ENCODE measurements at regions not wholly inside any gene's neighbourhood (a gene's known extent, or its start where the extent isn't known, plus 50 kb on each side); places are given as distances from the start of the nearest gene placed in this dataset.

DNA sequence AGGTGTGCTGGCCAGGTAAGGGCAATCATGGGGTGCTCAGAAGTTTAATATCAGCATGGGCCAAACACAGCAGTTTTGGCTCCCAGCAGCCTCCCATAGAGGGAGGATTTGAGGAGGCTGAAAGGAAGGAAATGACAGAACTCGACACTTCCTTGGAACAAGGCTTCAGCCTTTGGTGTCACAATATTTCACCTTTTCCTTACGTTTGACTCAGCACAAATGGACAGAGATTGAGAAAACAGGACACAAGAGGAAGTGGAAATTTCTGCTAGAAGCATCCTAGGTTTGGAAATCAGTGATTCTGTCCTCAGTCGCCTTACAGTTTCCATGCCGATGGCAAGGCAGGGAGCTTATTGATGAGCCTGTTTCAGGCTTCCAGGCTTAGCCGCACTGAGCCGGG lies 181.4 kb downstream of the MAF start:
- Histone ChIP-seq H3K27me3 (ENCODE audit: control insufficient read depth, insufficient read depth, low read length) (no peaks in the 10 kb centered on the region), H3K4me3 (ENCODE audit: insufficient read depth, low read depth, low read length) (no peak overlapping the region), H4K91ac (ENCODE audit: insufficient read depth, low read depth, low read length) (no peak overlapping the region), H3K18ac (ENCODE audit: low read depth, low read length) (no peak overlapping the region), H3K56ac (ENCODE audit: extremely low read depth, insufficient read depth, low read length) (no peak overlapping the region), H3K23ac (ENCODE audit: low read depth, low read length) (no peak overlapping the region), H3K27ac (ENCODE audit: insufficient read depth, low read length) (no peak overlapping the region), H3K4ac (ENCODE audit: low read depth, low read length) (no peak overlapping the region), H3K36me3 (ENCODE audit: control insufficient read depth, insufficient read depth, low read length) (no peaks in the 10 kb centered on the region), H2BK120ac (ENCODE audit: low read depth, low read length) (no peak overlapping the region), H3K9ac (ENCODE audit: low read depth, low read length) (no peak overlapping the region), H2BK20ac (ENCODE audit: low read depth, low read length) (no peak overlapping the region), H3K4me2 (ENCODE audit: low read depth, low read length) (no peak overlapping the region), H4K20me1 (ENCODE audit: insufficient read depth, low read length) (no peaks in the 10 kb centered on the region), H3K14ac (replicated peaks; ENCODE audit: low read depth, low read length) (no peak overlapping the region), H2AK9ac (replicated peaks; ENCODE audit: low read depth, low read length, poor library complexity) (no peak overlapping the region), H2BK15ac (ENCODE audit: low read depth, low read length) (no peak overlapping the region), H2AFZ (replicated peaks; ENCODE audit: low read length, poor library complexity) (no peak overlapping the region), H2BK5ac (ENCODE audit: low read depth, low read length, poor library complexity, severe bottlenecking) (no peak overlapping the region), H3K4me1 (ENCODE audit: control insufficient read depth, insufficient read depth, low read length) (no peaks in the 10 kb centered on the region), H2AK5ac (ENCODE audit: low read depth, low read length) (no peak overlapping the region), H4K8ac (ENCODE audit: low read depth in 2 of 2, low read length in 2 of 2) (no peak overlapping the region), H3K9me3 (ENCODE audit: control insufficient read depth, insufficient read depth, low read length) (peaks cover 20% of the 10 kb centered on the region), H4K5ac (ENCODE audit: low read depth, low read length) (no peak overlapping the region), H3K9me1 (ENCODE audit: insufficient read depth, low read length) (no peaks in the 10 kb centered on the region), H3K79me1 (ENCODE audit: low read depth in 1 of 2, low read length in 2 of 2) (no peaks in the 10 kb centered on the region)
- no CpG with 5 or more reads among the region's 6 CpGs for WGBS, 2 experiments (ENCODE audit: extremely low coverage in 2 of 2, insufficient read length in 1 of 2)
- POLR2A ChIA-PET (ENCODE audit: unreplicated experiment): no interaction called here
- dilution Hi-C loops (cut with HindIII; ENCODE audit: low sequenced_read_pairs, unreplicated experiment) (no loop called here), intact Hi-C loops (cut with micrococcal nuclease) (no loop called here), in situ Hi-C loops (cut with MboI; ENCODE audit: low sequenced_read_pairs) (no loop called here)
- no TSS peak for BruUV-seq (replicated peaks)
- DNase-seq (no peak), ATAC-seq (ENCODE audit: low read depth) (no peak)
- CTCF ChIA-PET: no interaction called here
- TF ChIP-seq NFE2L2 (IDR thresholded peaks at IDR 0.05; ENCODE audit: low read depth, low read length) (no peak), MAFK (IDR thresholded peaks at IDR 0.05; ENCODE audit: low read depth, low read length) (no peak), RFX5 (IDR thresholded peaks at IDR 0.05; ENCODE audit: low read depth, low read length) (no peak), FOS (IDR thresholded peaks at IDR 0.05; ENCODE audit: low read depth, low read length) (no peak), MXI1 (IDR thresholded peaks at IDR 0.05; ENCODE audit: borderline replicate concordance, low read depth, low read length) (no peak), POLR2A (IDR thresholded peaks at IDR 0.05; ENCODE audit: low read depth, low read length) (no peak), RAD21 (IDR thresholded peaks at IDR 0.05; ENCODE audit: low read length) (no peak)
- TF ChIP-seq, protein P1, sequence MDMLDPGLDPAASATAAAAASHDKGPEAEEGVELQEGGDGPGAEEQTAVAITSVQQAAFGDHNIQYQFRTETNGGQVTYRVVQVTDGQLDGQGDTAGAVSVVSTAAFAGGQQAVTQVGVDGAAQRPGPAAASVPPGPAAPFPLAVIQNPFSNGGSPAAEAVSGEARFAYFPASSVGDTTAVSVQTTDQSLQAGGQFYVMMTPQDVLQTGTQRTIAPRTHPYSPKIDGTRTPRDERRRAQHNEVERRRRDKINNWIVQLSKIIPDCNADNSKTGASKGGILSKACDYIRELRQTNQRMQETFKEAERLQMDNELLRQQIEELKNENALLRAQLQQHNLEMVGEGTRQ (IDR thresholded peaks at IDR 0.05; ENCODE audit: low read depth, low read length): no peak
- TF ChIP-seq, protein P2, sequence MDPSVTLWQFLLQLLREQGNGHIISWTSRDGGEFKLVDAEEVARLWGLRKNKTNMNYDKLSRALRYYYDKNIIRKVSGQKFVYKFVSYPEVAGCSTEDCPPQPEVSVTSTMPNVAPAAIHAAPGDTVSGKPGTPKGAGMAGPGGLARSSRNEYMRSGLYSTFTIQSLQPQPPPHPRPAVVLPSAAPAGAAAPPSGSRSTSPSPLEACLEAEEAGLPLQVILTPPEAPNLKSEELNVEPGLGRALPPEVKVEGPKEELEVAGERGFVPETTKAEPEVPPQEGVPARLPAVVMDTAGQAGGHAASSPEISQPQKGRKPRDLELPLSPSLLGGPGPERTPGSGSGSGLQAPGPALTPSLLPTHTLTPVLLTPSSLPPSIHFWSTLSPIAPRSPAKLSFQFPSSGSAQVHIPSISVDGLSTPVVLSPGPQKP (IDR thresholded peaks at IDR 0.05; ENCODE audit: borderline replicate concordance, low read depth, low read length): no peak
